ENCODE measurements at regions not wholly inside any gene's neighbourhood (a gene's known extent, or its start where the extent isn't known, plus 50 kb on each side); places are given as distances from the start of the nearest gene placed in this dataset.
A peak's percentile ranks its signal among the peaks of the same experiment; 100 is the strongest.

GRCh38 chr1:218942431-218942830 is 231.2 kb upstream of the LYPLAL1 start:
- no peaks in the 10 kb centered on the region for H3K36me3 Mint-ChIP-seq (ENCODE audit: insufficient read depth, unreplicated experiment)
- POLR2A ChIA-PET: interaction anchor here (0.8 to 2.1 kb wide), 3 partner anchors 11 to 22 kb away, joined by 3 to 7 read pairs (median 3); no protein-coding TSS in a partner anchor
- intact Hi-C loops (cut with micrococcal nuclease): no loop called here
- H3K4me3 Mint-ChIP-seq (ENCODE audit: unreplicated experiment): no peak overlapping the region
- no peak overlapping the region for H3K27ac Mint-ChIP-seq (ENCODE audit: low read depth, unreplicated experiment)
- no peak for TF ChIP-seq CTCF (IDR thresholded peaks at IDR 0.05; ENCODE audit: unreplicated experiment)
- H3K4me1 Mint-ChIP-seq (ENCODE audit: insufficient read depth, unreplicated experiment): no peaks in the 10 kb centered on the region
- H3K27me3 Mint-ChIP-seq (ENCODE audit: insufficient read depth, unreplicated experiment): no peaks in the 10 kb centered on the region
- DNase-seq (ENCODE audit: unreplicated experiment): no peak
- BruUV-seq (replicated peaks): no TSS peak
- CTCF ChIA-PET: interaction anchor here (0.6 kb wide), 2 partner anchors 57 to 1613 kb away, joined by 3 read pairs; no protein-coding TSS in a partner anchor
- no peaks in the 10 kb centered on the region for H3K9me3 Mint-ChIP-seq (ENCODE audit: unreplicated experiment)

- Mint-ChIP-seq H3K27me3 (ENCODE audit: insufficient read depth, unreplicated experiment) (no peaks in the 10 kb centered on the region), H3K27ac (ENCODE audit: low read depth, unreplicated experiment) (no peak overlapping the region), H3K9me3 (ENCODE audit: unreplicated experiment) (no peaks in the 10 kb centered on the region), H3K36me3 (ENCODE audit: insufficient read depth, unreplicated experiment) (no peaks in the 10 kb centered on the region), H3K4me1 (ENCODE audit: insufficient read depth, unreplicated experiment) (no peaks in the 10 kb centered on the region), H3K4me3 (ENCODE audit: unreplicated experiment) (no peak overlapping the region)
- CTCF ChIA-PET: interaction anchor here (0.6 to 1.3 kb wide), 5 partner anchors 9 to 474 kb away, joined by 3 to 4 read pairs (median 3); no protein-coding TSS in a partner anchor
- POLR2A ChIA-PET: interaction anchor here (0.8 to 2.1 kb wide), 4 partner anchors 14 to 446 kb away, joined by 3 to 7 read pairs (median 4); no protein-coding TSS in a partner anchor
- no TSS peak for BruUV-seq (replicated peaks)
- TF ChIP-seq CTCF (IDR thresholded peaks at IDR 0.05; ENCODE audit: unreplicated experiment): no peak
- no peak for DNase-seq (ENCODE audit: unreplicated experiment)
- intact Hi-C loops (cut with micrococcal nuclease): no loop called here
These were observed 230.3 kb upstream of the LYPLAL1 start for GRCh38 chr1:218943371-218943770.

- H3K36me3 Mint-ChIP-seq (ENCODE audit: insufficient read depth, unreplicated experiment): no peaks in the 10 kb centered on the region
- peak; percentile 92 for DNase-seq (ENCODE audit: unreplicated experiment)
- no peaks in the 10 kb centered on the region for H3K27me3 Mint-ChIP-seq (ENCODE audit: insufficient read depth, unreplicated experiment)
- BruUV-seq (replicated peaks): no TSS peak
- TF ChIP-seq CTCF (IDR thresholded peaks at IDR 0.05; ENCODE audit: unreplicated experiment): no peak
- ChIA-PET CTCF (interaction anchor here (0.8 to 2.0 kb wide), 5 partner anchors 21 to 610 kb away, joined by 3 to 12 read pairs (median 3); no protein-coding TSS in a partner anchor), POLR2A (interaction anchor here (0.8 to 1.1 kb wide), 2 partner anchors 9 to 17 kb away, joined by 3 to 6 read pairs; no protein-coding TSS in a partner anchor)
- no peaks in the 10 kb centered on the region for H3K9me3 Mint-ChIP-seq (ENCODE audit: unreplicated experiment)
- no peak overlapping the region for H3K27ac Mint-ChIP-seq (ENCODE audit: low read depth, unreplicated experiment)
- no peaks in the 10 kb centered on the region for H3K4me1 Mint-ChIP-seq (ENCODE audit: insufficient read depth, unreplicated experiment)
- H3K4me3 Mint-ChIP-seq (ENCODE audit: unreplicated experiment): no peak overlapping the region
- intact Hi-C loops (cut with micrococcal nuclease): loop anchor here (2.0 kb wide), 1 partner anchor 408 kb away; no protein-coding TSS in a partner anchor
These were observed 228.6 kb upstream of the LYPLAL1 start for GRCh38 chr1:218945050-218945449.

GRCh38 chr1:218946147-218946546 is 227.5 kb upstream of the LYPLAL1 start:
- intact Hi-C loops (cut with micrococcal nuclease): no loop called here
- CTCF ChIA-PET: interaction anchor here (1.4 to 2.0 kb wide), 2 partner anchors 9 to 22 kb away, joined by 3 to 12 read pairs; no protein-coding TSS in a partner anchor
- POLR2A ChIA-PET: interaction anchor here (0.6 kb wide), 1 partner anchor 24 kb away, joined by 3 read pairs; no protein-coding TSS in a partner anchor

More at GRCh38 chr1:218946147-218946546, 227.5 kb upstream of the LYPLAL1 start:
- no peaks in the 10 kb centered on the region for H3K27me3 Mint-ChIP-seq (ENCODE audit: insufficient read depth, unreplicated experiment)
- no TSS peak for BruUV-seq (replicated peaks)
- TF ChIP-seq CTCF (IDR thresholded peaks at IDR 0.05; ENCODE audit: unreplicated experiment): no peak
- DNase-seq (ENCODE audit: unreplicated experiment): no peak
- no peak overlapping the region for H3K27ac Mint-ChIP-seq (ENCODE audit: low read depth, unreplicated experiment)
- H3K36me3 Mint-ChIP-seq (ENCODE audit: insufficient read depth, unreplicated experiment): no peaks in the 10 kb centered on the region
- no peaks in the 10 kb centered on the region for H3K4me1 Mint-ChIP-seq (ENCODE audit: insufficient read depth, unreplicated experiment)
- no peaks in the 10 kb centered on the region for H3K9me3 Mint-ChIP-seq (ENCODE audit: unreplicated experiment)
- no peak overlapping the region for H3K4me3 Mint-ChIP-seq (ENCODE audit: unreplicated experiment)
